H9 (cell line): ENCODE measurements at regions not wholly inside any gene's neighbourhood (a gene's known extent, or its start where the extent isn't known, plus 50 kb on each side); places are given as distances from the start of the nearest gene placed in this dataset.

Source experiments
- DNase-seq: peaks from one replicate; pipeline ENCODE4 v3.0.0-alpha.2; 2017
- H2AFZ ChIP-seq: one replicate; pipeline ENCODE4 v1.6.1; 2013; ENCODE audit warnings: mild to moderate bottlenecking, low read length, control low read depth, moderate library complexity
- H2AK5ac ChIP-seq: 2 replicates; pipeline ENCODE4 v1.6.1; 2013; ENCODE audit warnings: low read length, control low read depth, mixed read lengths; ENCODE audit not compliant: insufficient read length
- H2BK120ac ChIP-seq: one replicate; pipeline ENCODE4 v1.6.1; 2013; ENCODE audit warnings: low read depth, mild to moderate bottlenecking, low read length, control low read depth, inconsistent platforms; ENCODE audit not compliant: poor library complexity, severe bottlenecking
- H2BK12ac ChIP-seq: 2 replicates; pipeline ENCODE4 v1.6.1; 2013; ENCODE audit warnings: low read length, control low read depth, mixed read lengths, low read depth; ENCODE audit not compliant: insufficient read length
- H2BK15ac ChIP-seq: 2 replicates; pipeline ENCODE4 v1.6.1; 2013; ENCODE audit warnings: low read depth, low read length, control low read depth
- H2BK20ac ChIP-seq: one replicate; pipeline ENCODE4 v1.6.1; 2013; ENCODE audit warnings: low read depth, mild to moderate bottlenecking, low read length, control low read depth, inconsistent platforms; ENCODE audit not compliant: poor library complexity, severe bottlenecking
- H2BK5ac ChIP-seq: 2 replicates; pipeline ENCODE4 v1.6.1; 2013; ENCODE audit warnings: low read length, control low read depth, mixed read lengths; ENCODE audit not compliant: insufficient read length
- H3K14ac ChIP-seq: 2 replicates; pipeline ENCODE4 v1.6.1; 2013; ENCODE audit warnings: low read length, control low read depth; ENCODE audit not compliant: insufficient read depth
- H3K18ac ChIP-seq: 2 replicates; pipeline ENCODE4 v1.6.1; 2013; ENCODE audit warnings: low read depth, mild to moderate bottlenecking, mixed read lengths, low read length, control low read depth; ENCODE audit not compliant: insufficient read length
- H3K23ac ChIP-seq: 2 replicates; pipeline ENCODE4 v1.6.1; 2013; ENCODE audit warnings: low read length, control low read depth, mixed read lengths, low read depth; ENCODE audit not compliant: insufficient read length
- H3K23me2 ChIP-seq: 2 replicates; pipeline ENCODE4 v1.6.1; 2013; ENCODE audit warnings: low read depth, mild to moderate bottlenecking, mixed read lengths, low read length, control low read depth; ENCODE audit not compliant: insufficient read length, poor library complexity, severe bottlenecking
- H3K27ac ChIP-seq: 2 replicates; pipeline ENCODE4 v1.5.1; 2013; ENCODE audit warnings: low read length, control low read depth, mixed read lengths, low read depth; ENCODE audit not compliant: insufficient read length
- H3K27me3 ChIP-seq: 2 replicates; pipeline ENCODE4 v1.6.1; 2013; ENCODE audit warnings: low read length, control low read depth, inconsistent platforms; ENCODE audit not compliant: insufficient read depth
- H3K4ac ChIP-seq: 2 replicates; pipeline ENCODE4 v1.6.1; 2013; ENCODE audit warnings: low read depth, mild to moderate bottlenecking, control low read depth, inconsistent platforms, low read length, moderate library complexity
- H3K4me1 ChIP-seq: 2 replicates; pipeline ENCODE4 v1.6.1; 2013; ENCODE audit warnings: low read length, control low read depth, inconsistent platforms; ENCODE audit not compliant: insufficient read depth
- H3K4me2 ChIP-seq: 2 replicates; pipeline ENCODE4 v1.6.1; 2013; ENCODE audit warnings: low read length, control low read depth, mixed read lengths; ENCODE audit not compliant: insufficient read length, insufficient read depth
- H3K56ac ChIP-seq: 2 replicates; pipeline ENCODE4 v1.6.1; 2013; ENCODE audit warnings: low read depth, mild to moderate bottlenecking, mixed read lengths, low read length, control low read depth; ENCODE audit not compliant: insufficient read length
- H3K79me1 ChIP-seq: 2 replicates; pipeline ENCODE4 v1.6.1; 2013; ENCODE audit warnings: low read depth, mild to moderate bottlenecking, moderate library complexity, low read length, control low read depth, inconsistent platforms; ENCODE audit not compliant: insufficient read depth, poor library complexity, severe bottlenecking
- H3K79me2 ChIP-seq: 2 replicates; pipeline ENCODE4 v1.6.1; 2013; ENCODE audit warnings: low read length, control low read depth, inconsistent platforms; ENCODE audit not compliant: insufficient read depth
- H3K9ac ChIP-seq: 2 replicates; pipeline ENCODE4 v1.6.1; 2013; ENCODE audit warnings: low read length, control low read depth, mixed read lengths; ENCODE audit not compliant: insufficient read length; ENCODE audit errors: extremely low read depth
- H3K9me3 ChIP-seq: one replicate; pipeline ENCODE4 v1.6.1; 2013; ENCODE audit warnings: low read depth, low read length, inconsistent platforms; ENCODE audit not compliant: control insufficient read depth
- H3T11ph ChIP-seq: one replicate; pipeline ENCODE4 v1.6.1; 2013; ENCODE audit warnings: mild to moderate bottlenecking, low read length, control low read depth, inconsistent platforms
- H4K20me1 ChIP-seq: one replicate; pipeline ENCODE4 v1.6.1; 2013; ENCODE audit not compliant: control insufficient read depth, insufficient read length, insufficient read depth
- H4K5ac ChIP-seq: 2 replicates; pipeline ENCODE4 v1.6.1; 2013; ENCODE audit warnings: low read depth, mild to moderate bottlenecking, mixed read lengths, low read length, control low read depth; ENCODE audit not compliant: insufficient read length
- H4K8ac ChIP-seq: replicated peaks from 2 replicates; pipeline ENCODE4 v1.6.1; 2013; ENCODE audit warnings: low read length, control low read depth, mixed read lengths, low read depth; ENCODE audit not compliant: insufficient read length
- H4K91ac ChIP-seq: 2 replicates; pipeline ENCODE4 v1.6.1; 2013; ENCODE audit warnings: low read depth, mild to moderate bottlenecking, moderate library complexity, mixed read lengths, low read length, control low read depth; ENCODE audit not compliant: insufficient read length
- H3K27ac Mint-ChIP-seq, 3 experiments: 2 replicates in 2 of 3; 3 replicates in 1 of 3; pipeline ENCODE4 v1.8.0; 2020 to 2021; ENCODE audit warnings: mixed read lengths in 3 of 3, mild to moderate bottlenecking in 1 of 3, moderate library complexity in 1 of 3
- H3K27me3 Mint-ChIP-seq: 2 replicates; pipeline ENCODE4 v1.8.0; 2021; ENCODE audit warnings: low read depth, mild to moderate bottlenecking, moderate library complexity, mixed read lengths
- H3K36me3 Mint-ChIP-seq, 3 experiments: 2 replicates in 2 of 3; 3 replicates in 1 of 3; pipeline ENCODE4 v1.8.0; 2020 to 2021; ENCODE audit warnings: low read depth in 3 of 3, mixed read lengths in 3 of 3; ENCODE audit not compliant: insufficient read depth in 1 of 3
- H3K4me1 Mint-ChIP-seq, 2 experiments: 2 replicates each; pipeline ENCODE4 v1.8.0; 2020; ENCODE audit warnings: mixed read lengths in 2 of 2
- H3K4me3 Mint-ChIP-seq, 2 experiments: 2 replicates in 1 of 2; 3 replicates in 1 of 2; pipeline ENCODE4 v1.8.0; 2020 to 2021; ENCODE audit warnings: mild to moderate bottlenecking in 2 of 2, mixed read lengths in 2 of 2, moderate library complexity in 1 of 2
- H3K9me3 Mint-ChIP-seq, 2 experiments: 2 replicates in 1 of 2; 3 replicates in 1 of 2; pipeline ENCODE4 v1.8.0; 2020; ENCODE audit warnings: mild to moderate bottlenecking in 2 of 2, mixed read lengths in 2 of 2, moderate library complexity in 1 of 2
- CTCF ChIP-seq: fragments of 200-600 bp; sonication (generic); conservative IDR thresholded peaks from 3 replicates; pipeline ENCODE4 v1.8.0; 2021; ENCODE audit warnings: antibody characterized with exemption, mild to moderate bottlenecking
- WGBS: extraction: QIAGEN DNeasy Blood & Tissue Kit; methylation state at CpG from one replicate; pipeline ENCODE4 v1.1.7; 2013; ENCODE audit warnings: missing lambda C conversion rate, low lambda C conversion rate, mixed read lengths; ENCODE audit not compliant: insufficient read length; ENCODE audit errors: extremely low coverage; 5-methylcytosine and 5-hydroxymethylcytosine counted together

DNA sequence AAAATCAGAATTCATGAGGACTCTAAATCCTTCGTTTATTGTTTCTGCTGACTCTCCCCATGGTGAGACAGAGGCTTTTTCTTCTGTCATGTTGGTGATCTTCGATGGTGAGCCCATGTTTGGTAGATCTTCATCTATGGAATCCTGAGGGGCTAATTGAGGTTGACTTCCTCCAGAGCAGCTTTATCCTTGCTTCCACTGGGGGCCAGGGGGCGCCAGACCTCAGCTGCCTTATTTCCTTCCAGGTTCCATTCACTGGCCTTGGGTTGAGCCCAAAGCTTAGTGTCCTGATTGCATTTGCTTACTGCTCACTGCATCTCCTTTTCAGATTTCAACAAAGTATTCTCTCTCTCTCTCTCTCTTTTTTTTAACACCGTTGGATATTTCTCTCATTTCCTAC lies 80.7 kb downstream of the GCC1 start:
- peaks cover 28% of the 10 kb centered on the region for H3K27me3 Mint-ChIP-seq
- Histone ChIP-seq H2BK20ac (no peak overlapping the region), H3K9me3 (no peaks in the 10 kb centered on the region), H2BK15ac (no peak overlapping the region), H3K4ac (no peak overlapping the region), H3K18ac (no peak overlapping the region), H3K4me1 (no peaks in the 10 kb centered on the region), H3K27me3 (no peaks in the 10 kb centered on the region), H4K20me1 (no peaks in the 10 kb centered on the region), H2AFZ (no peak overlapping the region), H4K5ac (no peak overlapping the region), H3K23me2 (no peaks in the 10 kb centered on the region), H3K79me1 (no peaks in the 10 kb centered on the region), H3K27ac (no peak overlapping the region), H4K91ac (no peak overlapping the region), H2BK120ac (no peak overlapping the region), H3K56ac (no peak overlapping the region), H2BK5ac (no peak overlapping the region), H2BK12ac (no peak overlapping the region), H3K9ac (no peak overlapping the region), H3T11ph (no peak overlapping the region), H4K8ac (no peak overlapping the region), H3K14ac (no peak overlapping the region), H3K4me2 (no peak overlapping the region), H2AK5ac (no peak overlapping the region), H3K79me2 (no peaks in the 10 kb centered on the region), H3K23ac (no peak overlapping the region)
- H3K9me3 Mint-ChIP-seq, result peaks cover 0 to 2% of the 10 kb centered on the region in 2 experiments; a peak in 1 of 5 replicates
- DNase-seq, result peak; percentile 72
- H3K4me1 Mint-ChIP-seq, result peaks cover 0 to 3% of the 10 kb centered on the region in 2 experiments; a peak in 1 of 4 replicates
- H3K27ac Mint-ChIP-seq, result no peak overlapping the region
- WGBS, result no CpG with 5 or more reads among the region's 4 CpGs
- no peak overlapping the region for H3K4me3 Mint-ChIP-seq
- peak; percentile 89 for TF ChIP-seq CTCF
- no peaks in the 10 kb centered on the region for H3K36me3 Mint-ChIP-seq
